ENCODE measurements at regions not wholly inside any gene's neighbourhood (a gene's known extent, or its start where the extent isn't known, plus 50 kb on each side); places are given as distances from the start of the nearest gene placed in this dataset.

DNA sequence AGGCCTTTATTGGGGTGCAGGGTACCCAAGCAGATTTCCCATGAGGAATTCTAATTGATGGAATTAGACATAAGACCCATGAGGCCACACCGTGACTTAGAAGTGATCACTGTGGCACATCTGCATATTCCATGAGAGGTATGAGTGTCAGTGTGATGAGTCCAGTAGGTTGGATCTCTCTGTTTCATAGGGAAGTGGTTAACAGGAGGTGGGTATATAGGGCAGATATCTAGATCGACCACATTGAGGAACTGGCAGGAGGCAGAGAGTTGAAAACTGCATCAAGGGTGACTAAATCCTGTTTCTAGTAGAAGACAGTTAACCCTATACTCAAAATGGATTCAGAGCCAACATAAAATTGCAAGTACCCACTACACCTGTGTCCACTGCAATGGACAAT lies 68.6 kb upstream of the MIR17HG start:
- DNase-seq (ENCODE audit: low spot score): no peak
- TF ChIP-seq, protein P1, sequence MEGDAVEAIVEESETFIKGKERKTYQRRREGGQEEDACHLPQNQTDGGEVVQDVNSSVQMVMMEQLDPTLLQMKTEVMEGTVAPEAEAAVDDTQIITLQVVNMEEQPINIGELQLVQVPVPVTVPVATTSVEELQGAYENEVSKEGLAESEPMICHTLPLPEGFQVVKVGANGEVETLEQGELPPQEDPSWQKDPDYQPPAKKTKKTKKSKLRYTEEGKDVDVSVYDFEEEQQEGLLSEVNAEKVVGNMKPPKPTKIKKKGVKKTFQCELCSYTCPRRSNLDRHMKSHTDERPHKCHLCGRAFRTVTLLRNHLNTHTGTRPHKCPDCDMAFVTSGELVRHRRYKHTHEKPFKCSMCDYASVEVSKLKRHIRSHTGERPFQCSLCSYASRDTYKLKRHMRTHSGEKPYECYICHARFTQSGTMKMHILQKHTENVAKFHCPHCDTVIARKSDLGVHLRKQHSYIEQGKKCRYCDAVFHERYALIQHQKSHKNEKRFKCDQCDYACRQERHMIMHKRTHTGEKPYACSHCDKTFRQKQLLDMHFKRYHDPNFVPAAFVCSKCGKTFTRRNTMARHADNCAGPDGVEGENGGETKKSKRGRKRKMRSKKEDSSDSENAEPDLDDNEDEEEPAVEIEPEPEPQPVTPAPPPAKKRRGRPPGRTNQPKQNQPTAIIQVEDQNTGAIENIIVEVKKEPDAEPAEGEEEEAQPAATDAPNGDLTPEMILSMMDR (IDR thresholded peaks at IDR 0.05; ENCODE audit: extremely low read depth, missing control alignments): no peak

DNA sequence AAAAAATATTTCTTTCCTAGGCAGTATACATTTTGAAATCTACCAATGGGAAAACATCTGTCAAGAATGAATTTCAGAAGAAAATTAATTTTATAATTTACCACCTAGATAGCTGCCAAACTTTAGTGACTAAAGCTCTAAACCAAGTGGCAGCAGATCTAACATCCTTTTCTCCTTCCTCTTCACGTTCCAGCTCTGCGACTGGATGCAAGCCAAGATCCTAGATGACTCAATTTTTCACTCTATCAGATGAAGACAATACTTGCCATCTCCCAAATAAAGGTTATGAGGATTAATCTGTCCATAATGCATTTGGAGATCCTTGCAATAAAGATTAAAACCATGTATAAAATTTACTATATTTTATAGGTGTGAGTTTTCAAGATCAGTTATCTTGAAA lies 66.7 kb upstream of the MIR17HG start:
- TF ChIP-seq, protein P1 (IDR thresholded peaks at IDR 0.05; ENCODE audit: extremely low read depth, missing control alignments): no peak
- no peak for DNase-seq (ENCODE audit: low spot score)

DNA sequence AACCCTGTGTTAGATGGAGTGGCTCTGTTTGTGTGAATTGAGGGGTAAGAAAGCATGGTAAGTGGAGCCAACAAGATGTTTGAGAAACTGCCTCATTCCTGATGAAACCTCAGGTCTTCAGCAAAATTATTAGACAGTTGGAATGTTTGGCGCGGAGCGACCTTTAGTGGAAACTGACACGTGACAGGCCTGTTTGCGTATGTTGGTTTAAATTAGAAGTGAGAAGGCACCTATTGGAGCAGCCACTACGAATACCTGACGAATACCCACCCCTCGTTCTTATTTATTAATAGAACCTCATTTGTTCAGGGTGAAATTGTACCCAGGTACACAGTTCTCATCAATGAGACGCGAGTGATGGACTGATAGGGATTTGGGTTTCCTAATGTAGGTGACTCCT lies 63.2 kb upstream of the MIR17HG start:
- TF ChIP-seq, protein P1 (IDR thresholded peaks at IDR 0.05; ENCODE audit: extremely low read depth, missing control alignments): no peak
- no peak for DNase-seq (ENCODE audit: low spot score)

DNA sequence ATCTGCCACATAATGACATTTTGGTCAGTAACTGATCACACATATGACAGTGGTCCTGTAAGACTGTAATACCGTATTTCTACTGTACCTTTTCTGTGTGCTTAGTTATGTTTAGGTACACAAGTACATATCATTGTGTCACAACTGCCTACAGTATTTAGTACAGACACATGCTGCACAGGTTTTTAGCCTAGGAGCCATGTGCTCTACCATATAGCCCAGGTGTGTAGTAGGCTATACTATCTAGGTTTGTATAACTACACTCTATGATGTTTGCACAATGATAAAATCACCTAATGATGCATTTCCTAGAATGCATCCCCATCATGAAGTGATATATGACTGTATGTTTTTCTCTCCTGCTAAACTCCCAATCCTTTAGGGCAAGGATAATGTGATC lies 61.2 kb upstream of the MIR17HG start:
- TF ChIP-seq, protein P1 (IDR thresholded peaks at IDR 0.05; ENCODE audit: extremely low read depth, missing control alignments): no peak
- no peak for DNase-seq (ENCODE audit: low spot score)

DNA sequence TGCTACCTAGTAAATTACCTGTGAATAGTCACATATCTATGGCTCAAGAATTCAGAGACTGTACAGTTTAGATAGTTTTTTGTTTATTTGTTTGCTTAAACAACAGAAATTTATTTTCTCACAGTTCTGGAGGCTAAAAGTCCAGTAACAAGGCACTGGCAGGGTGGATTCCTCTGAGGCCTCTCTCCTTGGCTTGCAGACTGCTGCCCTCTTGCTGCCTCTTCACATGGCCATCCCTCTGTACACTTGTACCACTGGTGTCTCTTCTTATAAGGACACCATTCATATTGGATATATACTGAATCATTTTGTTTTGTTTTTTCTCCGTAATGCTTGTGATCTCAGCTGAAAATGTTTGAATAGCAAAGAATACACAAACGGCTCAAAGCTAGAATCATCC lies 56.4 kb upstream of the MIR17HG start:
- DNase-seq (ENCODE audit: low spot score): no peak
- TF ChIP-seq, protein P1 (IDR thresholded peaks at IDR 0.05; ENCODE audit: extremely low read depth, missing control alignments): no peak

DNA sequence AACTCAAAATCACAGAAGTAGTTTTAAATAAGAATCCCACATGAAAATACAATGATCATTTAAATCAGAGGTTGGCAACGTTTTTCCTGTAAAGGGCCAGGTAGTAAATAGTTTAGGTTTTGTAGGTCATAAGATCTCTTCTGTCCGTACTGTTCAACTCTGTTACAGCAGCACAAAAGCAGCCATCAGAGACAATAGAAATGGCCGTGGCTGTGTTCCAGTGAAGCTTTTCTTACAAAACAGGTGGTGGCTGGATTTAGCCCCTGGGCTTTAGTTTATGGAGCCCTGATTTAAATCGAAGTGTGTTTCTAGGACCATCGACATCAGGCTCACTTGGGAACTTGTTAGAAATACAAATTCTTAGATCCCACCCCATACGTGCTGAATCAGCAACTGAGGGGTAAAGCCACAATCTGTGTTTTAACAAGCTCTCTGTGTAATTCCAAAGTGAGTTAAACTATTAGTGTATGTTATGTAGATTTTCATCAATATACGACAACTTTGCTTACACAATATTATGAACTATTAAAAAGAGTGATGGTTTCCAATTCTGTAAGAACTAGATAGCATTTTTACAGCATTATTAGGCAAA lies 54.8 kb upstream of the MIR17HG start:
- no peak for DNase-seq (ENCODE audit: low spot score)
- TF ChIP-seq, protein P1 (IDR thresholded peaks at IDR 0.05; ENCODE audit: extremely low read depth, missing control alignments): no peak

DNA sequence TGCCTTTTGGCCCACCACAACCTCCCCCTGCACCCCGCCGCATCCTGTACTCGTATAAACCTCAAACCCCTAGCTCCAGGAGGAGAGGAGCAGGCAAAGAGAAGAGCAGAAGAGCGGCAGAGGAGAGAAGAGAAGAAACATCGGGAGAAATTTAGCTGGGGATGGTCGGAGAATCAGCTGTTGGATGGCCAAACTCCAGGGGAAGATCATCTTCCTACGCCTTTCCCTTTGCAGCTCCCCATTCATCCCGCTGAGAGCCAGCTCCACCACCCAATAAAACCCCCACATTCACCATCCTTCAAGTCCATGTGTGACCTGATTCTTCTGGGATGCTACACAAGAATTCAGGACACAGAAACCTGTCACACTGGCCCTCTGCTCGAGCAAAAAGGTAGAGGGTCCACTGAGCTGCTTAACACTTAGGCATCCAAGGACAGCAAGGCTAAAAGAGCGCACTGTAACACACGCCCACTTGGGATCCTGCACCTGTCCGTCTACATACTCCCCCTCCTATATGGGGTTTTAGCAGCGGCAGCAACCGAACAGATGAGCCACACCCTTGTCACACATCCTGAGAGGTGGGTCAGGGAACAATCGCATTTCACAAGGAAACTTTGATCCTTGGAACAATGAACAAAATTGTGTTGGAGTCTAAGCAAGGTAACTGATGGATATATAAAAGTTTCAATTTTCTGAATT lies 51.6 kb upstream of the MIR17HG start:
- TF ChIP-seq, protein P1 (IDR thresholded peaks at IDR 0.05; ENCODE audit: extremely low read depth, missing control alignments): no peak
- DNase-seq (ENCODE audit: low spot score): no peak
